SK-N-SH treated with all-trans-retinoic acid at 6 μM for 48 hours (cell line): ENCODE measurements at regions not wholly inside any gene's neighbourhood (a gene's known extent, or its start where the extent isn't known, plus 50 kb on each side); places are given as distances from the start of the nearest gene placed in this dataset.

Source experiments
- ATAC-seq: fragments of 200-7000 bp; cut with Tn5 transposase; 3 replicates; pipeline ENCODE4 v1.9.1; 2020; ENCODE audit warnings: mild to moderate bottlenecking, moderate library complexity
- ARNTL ChIP-seq: fragments of 450-650 bp; formaldehyde crosslinking; IDR thresholded peaks from 2 replicates; pipeline ENCODE4 v1.5.0; 2020; ENCODE audit warnings: low read depth, mild to moderate bottlenecking, moderate library complexity, borderline replicate concordance
- BACH2 ChIP-seq: fragments of 250-450 bp; sonication (Bioruptor Pico); IDR thresholded peaks from 2 replicates; pipeline ENCODE4 v1.9.0; 2021; ENCODE audit warnings: mild to moderate bottlenecking, borderline replicate concordance
- CSDC2 ChIP-seq: fragments of 250-450 bp; sonication (Bioruptor Pico); IDR thresholded peaks from 2 replicates; pipeline ENCODE4 v1.5.0; 2020; ENCODE audit warnings: mild to moderate bottlenecking, moderate library complexity
- ESRRG ChIP-seq: fragments of 250-450 bp; sonication (Bioruptor Pico); IDR thresholded peaks from 2 replicates; pipeline ENCODE4 v1.6.1; 2021; ENCODE audit warnings: mild to moderate bottlenecking
- GLIS3 ChIP-seq: fragments of 250-450 bp; sonication (Bioruptor Pico); IDR thresholded peaks from 2 replicates; pipeline ENCODE4 v1.5.0; 2020; ENCODE audit warnings: mild to moderate bottlenecking, moderate library complexity
- ISL1 ChIP-seq: fragments of 250-450 bp; sonication (Bioruptor Pico); IDR thresholded peaks from 2 replicates; pipeline ENCODE4 v2.1.2; 2022; ENCODE audit warnings: mild to moderate bottlenecking, moderate library complexity
- OSR1 ChIP-seq: fragments of 250-450 bp; sonication (Bioruptor Pico); IDR thresholded peaks from 2 replicates; pipeline ENCODE4 v1.8.0; 2022; ENCODE audit warnings: moderate library complexity, mild to moderate bottlenecking, inconsistent platforms
- PPARA ChIP-seq: fragments of 250-450 bp; sonication (Bioruptor Pico); IDR thresholded peaks from 2 replicates; pipeline ENCODE4 v1.5.0; 2020; ENCODE audit warnings: mild to moderate bottlenecking, borderline replicate concordance
- RARB ChIP-seq: fragments of 250-450 bp; sonication (Bioruptor Pico); IDR thresholded peaks from 2 replicates; pipeline ENCODE4 v1.8.0; 2021; ENCODE audit warnings: mild to moderate bottlenecking, moderate library complexity
- SNAI2 ChIP-seq: fragments of 250-450 bp; sonication (Bioruptor Pico); IDR thresholded peaks from 2 replicates; pipeline ENCODE4 v1.5.0; 2020; ENCODE audit warnings: mild to moderate bottlenecking, moderate library complexity
- TCF4 ChIP-seq: fragments of 250-450 bp; sonication (Bioruptor Pico); IDR thresholded peaks from 2 replicates; pipeline ENCODE4 v1.8.0; 2021; ENCODE audit warnings: mild to moderate bottlenecking, moderate library complexity, borderline replicate concordance
- TOX ChIP-seq: fragments of 250-450 bp; sonication (Bioruptor Pico); IDR thresholded peaks from 2 replicates; pipeline ENCODE4 v1.8.0; 2021; ENCODE audit warnings: mild to moderate bottlenecking, moderate library complexity, borderline replicate concordance
- ZFP3 ChIP-seq: fragments of 250-450 bp; sonication (Bioruptor Pico); IDR thresholded peaks from 2 replicates; pipeline ENCODE4 v1.5.0; 2020; ENCODE audit warnings: mild to moderate bottlenecking, moderate library complexity
- ZFP30 ChIP-seq: fragments of 450-650 bp; formaldehyde crosslinking; IDR thresholded peaks from 2 replicates; pipeline ENCODE4 v1.5.0; 2022; ENCODE audit warnings: mild to moderate bottlenecking, moderate library complexity
- TF ChIP-seq, protein P1 (sequence below): fragments of 250-450 bp; sonication (Bioruptor Pico); IDR thresholded peaks from 2 replicates; pipeline ENCODE4 v1.8.0; 2020; ENCODE audit warnings: mild to moderate bottlenecking, moderate library complexity, borderline replicate concordance
- TF ChIP-seq, protein P2 (sequence below): fragments of 250-450 bp; sonication (Bioruptor Pico); IDR thresholded peaks from 2 replicates; pipeline ENCODE4 v1.8.0; 2021; ENCODE audit warnings: low read depth, mild to moderate bottlenecking, moderate library complexity, borderline replicate concordance
- TF ChIP-seq, protein P3 (sequence below): fragments of 250-450 bp; sonication (Bioruptor Pico); IDR thresholded peaks from 2 replicates; pipeline ENCODE4 v1.5.1; 2020; ENCODE audit warnings: low read depth, mild to moderate bottlenecking, moderate library complexity
- TF ChIP-seq, protein P4 (sequence below): fragments of 250-450 bp; sonication (Bioruptor Pico); IDR thresholded peaks from 2 replicates; pipeline ENCODE4 v1.5.1; 2021; ENCODE audit warnings: mild to moderate bottlenecking, moderate library complexity

DNA sequence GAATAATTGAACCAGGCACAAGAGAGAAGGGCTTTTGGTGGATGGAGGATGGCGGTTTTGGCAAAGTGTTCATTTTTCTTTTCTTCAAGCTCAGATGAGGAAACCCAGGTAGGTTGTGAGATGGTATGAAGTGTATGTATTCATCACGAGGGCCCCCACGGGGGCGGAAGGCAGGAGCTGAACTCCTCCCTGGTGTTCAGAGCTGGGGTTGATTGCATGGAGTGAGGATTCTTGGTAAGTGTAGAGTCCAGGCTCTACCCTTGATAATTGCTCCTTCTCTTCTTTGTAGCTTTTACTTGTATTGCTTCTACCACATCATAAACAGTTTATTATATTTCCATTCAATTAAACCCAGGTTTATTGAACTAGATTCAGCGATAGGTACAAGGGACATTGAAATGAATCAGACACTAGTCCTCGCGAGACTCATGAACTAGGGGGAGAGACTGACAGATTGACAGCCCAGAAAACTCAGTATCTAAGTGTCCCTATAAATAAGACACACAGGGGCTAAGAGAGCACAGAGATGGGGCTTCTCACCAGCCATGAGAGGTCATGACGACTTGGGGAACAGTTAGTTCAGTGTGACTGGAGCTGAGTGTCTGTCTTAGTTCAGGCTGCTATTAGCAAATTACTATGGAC is 116.7 kb upstream of the KLF4 start (continued):
- TF ChIP-seq, protein P1, sequence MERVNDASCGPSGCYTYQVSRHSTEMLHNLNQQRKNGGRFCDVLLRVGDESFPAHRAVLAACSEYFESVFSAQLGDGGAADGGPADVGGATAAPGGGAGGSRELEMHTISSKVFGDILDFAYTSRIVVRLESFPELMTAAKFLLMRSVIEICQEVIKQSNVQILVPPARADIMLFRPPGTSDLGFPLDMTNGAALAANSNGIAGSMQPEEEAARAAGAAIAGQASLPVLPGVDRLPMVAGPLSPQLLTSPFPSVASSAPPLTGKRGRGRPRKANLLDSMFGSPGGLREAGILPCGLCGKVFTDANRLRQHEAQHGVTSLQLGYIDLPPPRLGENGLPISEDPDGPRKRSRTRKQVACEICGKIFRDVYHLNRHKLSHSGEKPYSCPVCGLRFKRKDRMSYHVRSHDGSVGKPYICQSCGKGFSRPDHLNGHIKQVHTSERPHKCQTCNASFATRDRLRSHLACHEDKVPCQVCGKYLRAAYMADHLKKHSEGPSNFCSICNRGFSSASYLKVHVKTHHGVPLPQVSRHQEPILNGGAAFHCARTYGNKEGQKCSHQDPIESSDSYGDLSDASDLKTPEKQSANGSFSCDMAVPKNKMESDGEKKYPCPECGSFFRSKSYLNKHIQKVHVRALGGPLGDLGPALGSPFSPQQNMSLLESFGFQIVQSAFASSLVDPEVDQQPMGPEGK = no peak
- TF ChIP-seq, protein P2, sequence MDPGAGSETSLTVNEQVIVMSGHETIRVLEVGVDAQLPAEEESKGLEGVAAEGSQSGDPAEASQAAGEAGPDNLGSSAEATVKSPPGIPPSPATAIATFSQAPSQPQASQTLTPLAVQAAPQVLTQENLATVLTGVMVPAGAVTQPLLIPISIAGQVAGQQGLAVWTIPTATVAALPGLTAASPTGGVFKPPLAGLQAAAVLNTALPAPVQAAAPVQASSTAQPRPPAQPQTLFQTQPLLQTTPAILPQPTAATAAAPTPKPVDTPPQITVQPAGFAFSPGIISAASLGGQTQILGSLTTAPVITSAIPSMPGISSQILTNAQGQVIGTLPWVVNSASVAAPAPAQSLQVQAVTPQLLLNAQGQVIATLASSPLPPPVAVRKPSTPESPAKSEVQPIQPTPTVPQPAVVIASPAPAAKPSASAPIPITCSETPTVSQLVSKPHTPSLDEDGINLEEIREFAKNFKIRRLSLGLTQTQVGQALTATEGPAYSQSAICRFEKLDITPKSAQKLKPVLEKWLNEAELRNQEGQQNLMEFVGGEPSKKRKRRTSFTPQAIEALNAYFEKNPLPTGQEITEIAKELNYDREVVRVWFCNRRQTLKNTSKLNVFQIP (CRISPR knock-in tag) = no peak
- TF ChIP-seq TCF4 (CRISPR knock-in tag) = no peak

DNA sequence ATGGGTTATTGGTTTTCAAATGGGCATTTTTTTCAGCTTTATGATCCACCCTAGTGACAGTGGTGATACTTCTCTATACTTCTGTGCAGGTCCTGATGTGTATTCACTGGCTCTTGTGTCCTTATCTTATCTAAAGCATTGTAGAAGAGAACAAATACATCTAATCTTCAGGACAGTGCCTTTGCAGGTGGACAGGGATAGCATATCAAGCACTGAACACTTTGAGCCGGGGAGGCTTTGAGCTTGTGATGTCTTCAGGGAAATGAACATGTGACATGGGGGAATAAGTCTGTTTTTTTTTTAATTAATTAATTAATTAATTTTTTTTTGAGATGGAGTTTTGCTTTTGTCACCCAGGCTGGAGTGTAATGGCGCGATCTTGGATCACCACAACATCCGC is 115.5 kb upstream of the KLF4 start:
- TF ChIP-seq, protein P2 (CRISPR knock-in tag) = no peak
- TF ChIP-seq PPARA (CRISPR knock-in tag) = no peak
- no peak for TF ChIP-seq RARB (CRISPR knock-in tag)
- TF ChIP-seq BACH2 (CRISPR knock-in tag) = no peak
- TF ChIP-seq ZFP3 = no peak
- TF ChIP-seq, protein P3, sequence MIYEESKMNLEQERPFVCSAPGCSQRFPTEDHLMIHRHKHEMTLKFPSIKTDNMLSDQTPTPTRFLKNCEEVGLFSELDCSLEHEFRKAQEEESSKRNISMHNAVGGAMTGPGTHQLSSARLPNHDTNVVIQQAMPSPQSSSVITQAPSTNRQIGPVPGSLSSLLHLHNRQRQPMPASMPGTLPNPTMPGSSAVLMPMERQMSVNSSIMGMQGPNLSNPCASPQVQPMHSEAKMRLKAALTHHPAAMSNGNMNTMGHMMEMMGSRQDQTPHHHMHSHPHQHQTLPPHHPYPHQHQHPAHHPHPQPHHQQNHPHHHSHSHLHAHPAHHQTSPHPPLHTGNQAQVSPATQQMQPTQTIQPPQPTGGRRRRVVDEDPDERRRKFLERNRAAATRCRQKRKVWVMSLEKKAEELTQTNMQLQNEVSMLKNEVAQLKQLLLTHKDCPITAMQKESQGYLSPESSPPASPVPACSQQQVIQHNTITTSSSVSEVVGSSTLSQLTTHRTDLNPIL (CRISPR knock-in tag) = no peak
- TF ChIP-seq, protein P4, sequence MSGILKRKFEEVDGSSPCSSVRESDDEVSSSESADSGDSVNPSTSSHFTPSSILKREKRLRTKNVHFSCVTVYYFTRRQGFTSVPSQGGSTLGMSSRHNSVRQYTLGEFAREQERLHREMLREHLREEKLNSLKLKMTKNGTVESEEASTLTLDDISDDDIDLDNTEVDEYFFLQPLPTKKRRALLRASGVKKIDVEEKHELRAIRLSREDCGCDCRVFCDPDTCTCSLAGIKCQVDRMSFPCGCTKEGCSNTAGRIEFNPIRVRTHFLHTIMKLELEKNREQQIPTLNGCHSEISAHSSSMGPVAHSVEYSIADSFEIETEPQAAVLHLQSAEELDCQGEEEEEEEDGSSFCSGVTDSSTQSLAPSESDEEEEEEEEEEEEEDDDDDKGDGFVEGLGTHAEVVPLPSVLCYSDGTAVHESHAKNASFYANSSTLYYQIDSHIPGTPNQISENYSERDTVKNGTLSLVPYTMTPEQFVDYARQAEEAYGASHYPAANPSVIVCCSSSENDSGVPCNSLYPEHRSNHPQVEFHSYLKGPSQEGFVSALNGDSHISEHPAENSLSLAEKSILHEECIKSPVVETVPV = no peak
- TF ChIP-seq OSR1 (CRISPR knock-in tag) = no peak
- TF ChIP-seq, protein P1 = no peak
- TF ChIP-seq GLIS3 (CRISPR knock-in tag) = no peak
- TF ChIP-seq ARNTL (CRISPR knock-in tag) = no peak
- no peak for TF ChIP-seq ZFP30
- no peak for TF ChIP-seq TOX (CRISPR knock-in tag)
- TF ChIP-seq CSDC2 (CRISPR knock-in tag) = no peak
- TF ChIP-seq ISL1 (CRISPR knock-in tag) = no peak
- no peak for TF ChIP-seq SNAI2 (CRISPR knock-in tag)
- no peak for TF ChIP-seq ESRRG (CRISPR knock-in tag)
- ATAC-seq = no peak

DNA sequence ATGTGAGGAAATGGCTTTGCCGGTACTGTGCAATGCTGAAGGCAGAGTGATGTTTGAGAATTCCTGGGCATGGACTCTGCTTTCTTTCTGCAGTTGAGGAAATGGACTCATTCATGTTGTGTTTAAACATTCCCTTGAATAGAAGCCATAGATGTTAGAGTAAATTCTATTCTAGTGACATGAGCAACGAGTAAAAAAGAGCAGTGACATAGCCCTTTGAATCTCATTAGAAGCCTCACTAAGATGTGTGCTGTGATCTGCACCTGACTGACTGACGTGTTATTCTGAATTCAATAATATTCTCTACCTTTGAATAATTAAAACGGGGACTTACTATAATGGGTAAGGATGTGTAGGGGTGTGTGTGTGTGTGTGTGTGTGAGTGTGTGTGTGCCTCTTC is 113.7 kb upstream of the KLF4 start:
- no peak for TF ChIP-seq ZFP3
- no peak for TF ChIP-seq RARB (CRISPR knock-in tag)
- TF ChIP-seq, protein P1 = no peak
- no peak for TF ChIP-seq ESRRG (CRISPR knock-in tag)
- ATAC-seq = no peak
